KOPT-K1 (cell line): ENCODE measurements at regions not wholly inside any gene's neighbourhood (a gene's known extent, or its start where the extent isn't known, plus 50 kb on each side); places are given as distances from the start of the nearest gene placed in this dataset.
"Not testable (repeated sequence)": the region's sequence is repeated elsewhere in the genome, so short reads cannot be mapped to it uniquely, and the experiment has no call there.

Experiments used
- H3K27ac ChIP-seq: fragments of 200-600 bp; sonication (generic); 2 replicates; pipeline ENCODE4 v1.5.1; 2016; ENCODE audit warnings: antibody characterized with exemption, mild to moderate bottlenecking, low read depth, low read length; ENCODE audit not compliant: poor library complexity, severe bottlenecking
- H3K36me3 ChIP-seq: fragments of 200-600 bp; sonication (generic); 2 replicates; pipeline ENCODE4 v1.5.1; 2017; ENCODE audit warnings: antibody characterized with exemption, mild to moderate bottlenecking, low read length, moderate library complexity; ENCODE audit not compliant: insufficient read depth
- H3K9me3 ChIP-seq: fragments of 200-600 bp; sonication (generic); 2 replicates; pipeline ENCODE4 v1.5.1; 2017; ENCODE audit warnings: antibody characterized with exemption, low read length, mild to moderate bottlenecking; ENCODE audit not compliant: insufficient read depth, poor library complexity, severe bottlenecking

- no peaks in the 10 kb centered on the region for H3K36me3 ChIP-seq
Measured at GRCh38 chr7:45256309-45256708, 98.7 kb downstream of the RAMP3 start.

DNA sequence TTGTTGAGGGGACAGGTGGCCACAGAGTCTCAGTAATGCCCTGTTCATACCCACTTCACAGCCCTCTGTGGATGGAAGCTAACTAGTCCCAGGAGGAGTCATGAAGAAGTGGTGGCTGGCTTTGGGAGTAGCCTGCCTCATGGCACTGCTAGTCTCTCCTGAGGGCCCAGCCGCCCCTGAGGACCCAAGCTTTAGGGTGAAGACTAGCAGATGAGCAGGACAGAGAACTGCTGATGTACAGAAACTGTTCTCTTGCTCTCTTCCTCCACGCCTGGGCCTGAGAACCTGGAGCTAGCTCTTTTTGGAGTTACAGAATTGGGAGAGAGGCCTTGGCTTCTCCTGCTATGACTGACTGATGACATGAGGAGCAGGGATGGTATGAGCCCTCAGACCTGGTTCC is 99.2 kb downstream of the RAMP3 start:
- Histone ChIP-seq H3K27ac (no peak overlapping the region), H3K36me3 (no peaks in the 10 kb centered on the region), H3K9me3 (no peaks in the 10 kb centered on the region)

More at GRCh38 chr7:45256309-45256708, 98.7 kb downstream of the RAMP3 start:
- Histone ChIP-seq H3K9me3 (no peaks in the 10 kb centered on the region), H3K27ac (no peak overlapping the region)

- H3K36me3 ChIP-seq: no peaks in the 10 kb centered on the region
- no peak overlapping the region for H3K27ac ChIP-seq
- no peaks in the 10 kb centered on the region for H3K9me3 ChIP-seq
Measured at GRCh38 chr7:45257284-45257683, 99.7 kb downstream of the RAMP3 start.

- H3K9me3 ChIP-seq: peaks cover 3% of the 10 kb centered on the region
- no peak overlapping the region for H3K27ac ChIP-seq
Measured at GRCh38 chr7:45258533-45259226, 101.1 kb downstream of the RAMP3 start.

DNA sequence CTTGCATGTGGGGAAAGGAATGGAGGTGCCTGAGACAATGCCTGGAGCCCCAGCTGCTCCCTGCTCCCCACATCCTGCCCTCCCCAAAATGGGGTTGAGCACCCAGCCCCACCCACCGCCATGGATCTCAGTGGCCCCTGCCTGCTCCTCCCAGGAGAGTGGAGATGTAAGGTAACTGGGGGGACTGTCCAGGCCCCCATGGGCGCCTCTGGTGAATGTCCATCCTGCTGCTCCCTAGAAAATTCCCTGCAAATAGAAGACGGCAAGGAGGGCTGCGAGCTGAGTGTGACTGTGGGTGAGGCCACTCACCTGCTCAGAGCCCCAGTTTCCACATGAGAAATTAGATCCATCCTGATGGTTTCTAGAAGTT is 101.6 kb downstream of the RAMP3 start:
- H3K9me3 ChIP-seq: peaks cover 3% of the 10 kb centered on the region
- H3K27ac ChIP-seq: no peak overlapping the region
- H3K36me3 ChIP-seq: no peaks in the 10 kb centered on the region

More at GRCh38 chr7:45258533-45259226, 101.1 kb downstream of the RAMP3 start:
- no peaks in the 10 kb centered on the region for H3K36me3 ChIP-seq

DNA sequence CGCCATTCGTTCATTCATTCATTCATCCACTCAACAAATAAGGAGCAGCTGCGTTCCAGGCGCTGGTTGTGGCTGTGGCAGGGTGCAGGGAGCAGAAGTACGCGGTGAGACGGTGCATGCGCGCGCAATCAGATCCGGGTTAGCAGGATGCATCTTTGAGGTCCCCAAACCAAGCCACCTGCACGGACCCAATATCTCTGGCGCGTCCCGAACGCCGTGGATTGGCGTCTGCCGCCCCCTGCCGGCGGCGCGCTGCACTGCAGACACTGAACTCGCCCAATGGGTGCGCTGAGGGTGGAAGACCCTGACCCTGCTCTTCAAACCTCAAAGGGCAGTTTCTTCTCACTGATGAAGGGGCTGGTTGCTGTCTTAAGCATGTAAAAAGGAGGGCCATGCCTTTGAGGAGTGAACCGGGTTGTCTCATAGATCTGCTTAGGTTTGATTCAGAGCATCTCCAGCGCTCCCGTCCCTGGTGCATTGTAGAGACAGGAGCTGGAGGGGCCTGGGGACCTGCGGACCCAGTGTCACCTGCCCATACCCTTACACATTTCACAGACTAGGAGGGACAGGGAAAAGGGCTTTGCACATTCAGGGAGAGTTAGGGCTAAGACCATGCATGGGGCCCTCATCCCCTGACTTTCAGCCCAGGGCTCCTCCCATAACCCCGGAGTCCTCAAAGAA is 102.5 kb downstream of the RAMP3 start:
- no peak overlapping the region for H3K27ac ChIP-seq
- no peaks in the 10 kb centered on the region for H3K36me3 ChIP-seq
- H3K9me3 ChIP-seq: peaks cover 3% of the 10 kb centered on the region

- no peaks in the 10 kb centered on the region for H3K36me3 ChIP-seq
- peaks cover 3% of the 10 kb centered on the region for H3K9me3 ChIP-seq
- H3K27ac ChIP-seq: no peak overlapping the region
Measured at GRCh38 chr7:45267262-45267661, 109.7 kb downstream of the RAMP3 start.

DNA sequence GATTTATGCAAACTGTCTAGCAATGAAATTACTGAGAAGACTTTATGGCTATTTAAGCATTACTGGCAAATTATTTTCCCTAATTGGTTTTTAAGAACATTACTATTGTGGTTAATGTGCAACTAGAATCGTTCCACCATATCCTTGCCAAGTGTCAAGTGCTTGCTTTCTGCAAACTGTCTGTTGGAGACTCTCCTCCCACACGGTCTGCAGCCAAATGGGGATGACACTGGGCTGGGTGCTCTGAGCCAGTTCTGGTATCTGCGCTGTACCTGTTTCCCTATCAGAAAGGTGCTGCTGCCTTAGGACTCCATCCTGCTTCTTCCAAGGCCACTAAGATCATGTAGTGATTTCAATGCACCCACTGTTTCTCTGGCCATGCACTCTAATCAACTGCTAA is 110.4 kb downstream of the RAMP3 start:
- H3K9me3 ChIP-seq: peaks cover under 1% of the 10 kb centered on the region
- no peak overlapping the region for H3K27ac ChIP-seq
- no peaks in the 10 kb centered on the region for H3K36me3 ChIP-seq

DNA sequence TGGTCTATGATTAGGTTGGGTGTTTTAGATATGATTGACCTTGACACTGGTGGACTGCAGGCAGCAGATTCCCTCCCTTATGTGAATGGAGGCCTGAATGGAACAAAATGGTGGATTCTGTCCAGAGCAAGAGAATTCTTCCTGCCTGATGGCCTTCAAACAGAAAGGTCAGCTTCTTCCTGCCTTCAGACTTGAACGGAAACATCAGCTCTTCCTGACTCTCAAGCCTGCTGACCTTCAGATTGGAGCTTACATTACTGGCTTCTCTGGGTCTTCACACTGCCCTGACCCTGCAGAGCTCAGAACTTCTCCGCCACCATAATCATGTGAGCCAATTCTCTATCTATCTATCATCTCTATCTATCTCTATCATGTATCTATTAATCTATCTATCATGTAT is 111.6 kb downstream of the RAMP3 start:
- H3K27ac ChIP-seq: no peak overlapping the region
- peaks cover 5% of the 10 kb centered on the region for H3K9me3 ChIP-seq
- H3K36me3 ChIP-seq: no peaks in the 10 kb centered on the region

GRCh38 chr7:45278763-45279398 is 121.3 kb downstream of the RAMP3 start:
- Histone ChIP-seq H3K36me3 (no peaks in the 10 kb centered on the region), H3K27ac (no peak overlapping the region), H3K9me3 (no peaks in the 10 kb centered on the region)

GRCh38 chr7:45289611-45290010 is 132.0 kb downstream of the RAMP3 start:
- not testable (repeated sequence) for H3K27ac ChIP-seq, H3K36me3 ChIP-seq
- H3K9me3 ChIP-seq: peaks cover 20% of the 10 kb centered on the region

DNA sequence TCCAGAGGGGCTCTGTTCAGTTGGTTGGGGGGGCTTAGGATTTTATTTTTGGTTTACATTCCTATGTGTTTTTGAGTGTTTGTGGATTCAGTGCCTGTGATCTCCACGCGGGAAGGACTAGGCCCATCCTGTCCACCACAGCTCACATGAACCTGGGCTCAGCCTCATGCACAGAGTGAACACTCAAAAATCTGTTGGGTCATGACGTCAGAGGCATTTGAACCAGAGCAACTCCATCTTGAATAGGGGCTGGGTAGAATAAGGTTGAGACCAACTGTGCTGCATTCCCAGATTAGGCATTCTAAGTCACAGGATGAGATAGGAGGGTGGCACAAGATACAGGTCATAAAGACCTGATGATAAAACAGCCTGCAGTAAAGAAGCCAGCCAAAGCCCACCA is 133.3 kb downstream of the RAMP3 start:
- no peaks in the 10 kb centered on the region for H3K36me3 ChIP-seq
- peaks cover 20% of the 10 kb centered on the region for H3K9me3 ChIP-seq

GRCh38 chr7:45292481-45292880 is 134.9 kb downstream of the RAMP3 start:
- peaks cover 17% of the 10 kb centered on the region for H3K9me3 ChIP-seq
- H3K36me3 ChIP-seq: no peaks in the 10 kb centered on the region
- H3K27ac ChIP-seq: no peak overlapping the region

More for the DNA sequence above, 133.3 kb downstream of the RAMP3 start:
- H3K27ac ChIP-seq: no peak overlapping the region

DNA sequence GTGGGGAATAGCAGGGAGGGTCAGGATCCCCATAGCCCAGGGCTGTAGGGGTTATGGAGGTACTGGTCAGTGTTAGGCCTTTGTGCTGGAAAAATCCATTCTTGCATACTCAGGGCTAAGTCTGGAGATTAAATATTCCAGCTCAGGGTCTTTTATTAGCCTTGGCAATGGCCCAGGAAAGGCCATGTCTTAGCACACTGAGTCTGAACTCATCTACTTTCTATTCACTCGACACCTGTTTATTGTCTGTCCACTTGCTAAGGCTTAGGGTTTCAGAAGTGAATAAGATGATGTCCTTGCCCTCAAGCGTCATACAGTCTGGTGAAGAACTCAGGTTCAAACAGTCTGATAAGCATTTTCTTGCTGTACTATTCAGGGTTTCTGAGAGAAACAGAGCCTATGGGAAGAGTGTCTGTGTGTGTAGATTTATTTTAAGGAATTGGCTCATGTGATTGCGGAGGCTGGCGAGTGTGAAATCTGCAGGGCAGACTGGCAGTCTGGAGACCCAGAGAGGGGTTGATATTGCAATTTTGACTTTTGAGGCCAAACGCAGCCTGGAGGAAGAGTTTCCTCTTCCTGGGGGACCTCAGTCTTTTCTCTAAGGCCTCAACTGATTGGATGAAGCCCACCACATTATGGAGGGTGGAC is 135.8 kb downstream of the RAMP3 start:
- Histone ChIP-seq H3K27ac (no peak overlapping the region), H3K9me3 (peaks cover 8% of the 10 kb centered on the region), H3K36me3 (no peaks in the 10 kb centered on the region)

GRCh38 chr7:45294559-45294958 is 137.0 kb downstream of the RAMP3 start:
- Histone ChIP-seq H3K27ac (no peak overlapping the region), H3K9me3 (no peaks in the 10 kb centered on the region), H3K36me3 (no peaks in the 10 kb centered on the region)
